Left lung (tissue), 4 donors: ENCODE measurements at regions not wholly inside any gene's neighbourhood (a gene's known extent, or its start where the extent isn't known, plus 50 kb on each side); places are given as distances from the start of the nearest gene placed in this dataset.

Source experiments
- ATAC-seq: fragments of 200-7000 bp; cut with Tn5 transposase; one replicate; pipeline ENCODE4 v1.9.1; 2020; ENCODE audit warnings: moderate library complexity
- DNase-seq, 4 donors: peaks; one replicate each; pipeline ENCODE4 v3.0.0-alpha.2; 2013 to 2020
- H3K27ac ChIP-seq, 2 donors: fragments of 200-600 bp; sonication (generic) in 1 of 2; one replicate each; pipeline versions ENCODE4 v1.5.0 to v1.8.0; 2020 to 2021
- H3K27me3 ChIP-seq, 2 donors: fragments of 200-600 bp; sonication (generic) in 1 of 2; one replicate each; pipeline versions ENCODE4 v1.5.0 to v1.8.0; 2020 to 2021
- H3K36me3 ChIP-seq, 2 donors: fragments of 200-600 bp; sonication (generic) in 1 of 2; one replicate each; pipeline versions ENCODE4 v1.5.0 to v1.8.0; 2020 to 2021
- H3K4me1 ChIP-seq, 2 donors: fragments of 200-600 bp; one replicate each; pipeline ENCODE4 v1.8.0; 2021
- H3K4me3 ChIP-seq, 2 donors: fragments of 200-600 bp; sonication (generic) in 1 of 2; one replicate each; pipeline versions ENCODE4 v1.5.0 to v1.8.0; 2020 to 2021; ENCODE audit warnings: mild to moderate bottlenecking in 1 of 2
- H3K9me3 ChIP-seq, 2 donors: fragments of 200-600 bp; sonication (generic) in 1 of 2; one replicate each; pipeline versions ENCODE4 v1.5.0 to v1.8.0; 2020 to 2021
- CTCF ChIP-seq, 2 donors: fragments of 200-600 bp; sonication (generic) in 1 of 2; IDR thresholded peaks; one replicate each; pipeline versions ENCODE4 v1.5.0 to v1.8.0; 2021; ENCODE audit warnings: antibody characterized with exemption in 2 of 2
- intact Hi-C, 2 donors: fragments of 100-400 bp; cut with DNase I; formaldehyde crosslinking; loops; one replicate each; pipeline versions ENCODE4 v1.11.2 to v1.14.2; 2022
- donor health status: DM: no; HTN: yes; CAD: no.
- donor health status: DM: no; HTN: no; CAD: no.

- intact Hi-C loops, result no loop called here
- TF ChIP-seq CTCF (IDR thresholded peaks at IDR 0.05), result no peak
- Histone ChIP-seq H3K27ac (no peak overlapping the region), H3K9me3 (peaks cover 0 to 2% of the 10 kb centered on the region in 2 donors), H3K27me3 (no peaks in the 10 kb centered on the region), H3K4me1 (no peaks in the 10 kb centered on the region), H3K4me3 (no peak overlapping the region), H3K36me3 (no peaks in the 10 kb centered on the region)
- ATAC-seq (no peak), DNase-seq (no peak)
Measured at GRCh38 chrX:95325185-95325584, 1359.5 kb upstream of the DIAPH2 start.

DNA sequence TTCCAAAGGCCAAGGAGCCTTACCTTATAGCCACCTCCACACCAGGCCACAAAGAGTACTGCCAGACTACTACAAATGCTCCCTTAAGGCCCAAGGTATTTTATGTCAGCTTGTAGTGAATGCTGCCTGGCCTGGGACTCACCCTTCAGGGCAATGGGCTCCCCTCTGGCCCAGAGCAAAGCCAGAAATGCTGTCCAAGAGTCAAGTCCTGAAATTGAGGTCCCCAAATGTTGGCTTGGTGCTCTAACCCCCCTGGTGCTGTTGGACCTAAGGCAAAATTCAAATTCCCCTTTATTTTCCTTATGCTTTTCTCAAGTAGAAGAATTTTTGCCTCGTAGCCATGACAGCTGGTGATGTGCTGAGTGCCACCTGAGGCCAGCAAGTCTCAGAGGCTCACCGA lies 1354.3 kb upstream of the DIAPH2 start:
- H3K27ac ChIP-seq, result no peak overlapping the region
- TF ChIP-seq CTCF (IDR thresholded peaks at IDR 0.05), result no peak

DNA sequence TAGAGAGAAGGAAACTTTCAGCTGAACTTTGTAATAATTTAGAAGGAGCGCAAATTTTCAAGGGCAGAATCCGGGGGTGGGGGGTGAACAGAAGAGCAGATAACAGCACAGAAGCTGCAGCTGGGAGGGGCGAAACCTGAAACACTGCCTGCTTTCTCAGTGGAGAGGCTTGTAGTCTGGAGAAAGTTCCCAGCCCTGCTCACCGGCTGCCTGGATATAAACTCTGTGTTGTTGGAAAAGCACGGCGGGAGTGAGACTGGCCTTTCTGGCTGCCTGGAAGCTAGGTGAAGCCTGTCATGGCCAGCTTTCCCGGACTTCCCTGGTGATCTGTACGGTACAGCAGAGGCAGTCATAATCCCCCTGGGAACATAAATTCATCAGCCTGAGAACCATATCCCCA lies 1352.1 kb upstream of the DIAPH2 start:
- peaks cover 0 to 2% of the 10 kb centered on the region in 2 donors for H3K9me3 ChIP-seq
- no peaks in the 10 kb centered on the region for H3K4me1 ChIP-seq
- H3K36me3 ChIP-seq, result no peaks in the 10 kb centered on the region
- H3K27me3 ChIP-seq, result no peaks in the 10 kb centered on the region
- ATAC-seq, result no peak
- no peak overlapping the region for H3K4me3 ChIP-seq
- intact Hi-C loops, result no loop called here
- DNase-seq, result no peak
- no peak for TF ChIP-seq CTCF (IDR thresholded peaks at IDR 0.05)
- H3K27ac ChIP-seq, result no peak overlapping the region

More for the DNA sequence above, 1354.3 kb upstream of the DIAPH2 start:
- no peaks in the 10 kb centered on the region for H3K36me3 ChIP-seq
- peaks cover 0 to 2% of the 10 kb centered on the region in 2 donors for H3K9me3 ChIP-seq
- H3K4me1 ChIP-seq, result no peaks in the 10 kb centered on the region
- intact Hi-C loops, result no loop called here
- DNase-seq (no peak), ATAC-seq (no peak)
- H3K27me3 ChIP-seq, result no peaks in the 10 kb centered on the region
- no peak overlapping the region for H3K4me3 ChIP-seq

DNA sequence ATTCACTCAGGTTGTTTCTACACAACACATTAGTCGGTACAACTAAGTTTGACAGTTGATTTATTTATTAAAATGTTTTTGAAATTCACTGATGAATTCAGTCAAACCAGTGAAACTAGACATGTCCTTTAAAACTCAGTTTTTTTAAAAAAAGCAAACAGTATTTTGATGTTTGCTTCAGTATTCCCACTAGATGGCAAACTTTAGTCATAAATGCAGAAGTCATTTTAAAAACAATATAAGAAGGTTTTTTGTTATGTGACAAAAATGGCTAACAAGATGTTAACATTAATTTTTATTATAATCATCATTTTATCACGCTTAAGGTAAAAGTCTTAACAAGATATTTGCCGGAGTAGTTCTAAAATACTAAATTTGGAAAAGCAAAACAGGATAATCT lies 1337.8 kb upstream of the DIAPH2 start:
- intact Hi-C loops, result no loop called here
- H3K27ac ChIP-seq, result no peak overlapping the region
- peak in 2 of 4 donors; percentile 1 to 5 for DNase-seq

DNA sequence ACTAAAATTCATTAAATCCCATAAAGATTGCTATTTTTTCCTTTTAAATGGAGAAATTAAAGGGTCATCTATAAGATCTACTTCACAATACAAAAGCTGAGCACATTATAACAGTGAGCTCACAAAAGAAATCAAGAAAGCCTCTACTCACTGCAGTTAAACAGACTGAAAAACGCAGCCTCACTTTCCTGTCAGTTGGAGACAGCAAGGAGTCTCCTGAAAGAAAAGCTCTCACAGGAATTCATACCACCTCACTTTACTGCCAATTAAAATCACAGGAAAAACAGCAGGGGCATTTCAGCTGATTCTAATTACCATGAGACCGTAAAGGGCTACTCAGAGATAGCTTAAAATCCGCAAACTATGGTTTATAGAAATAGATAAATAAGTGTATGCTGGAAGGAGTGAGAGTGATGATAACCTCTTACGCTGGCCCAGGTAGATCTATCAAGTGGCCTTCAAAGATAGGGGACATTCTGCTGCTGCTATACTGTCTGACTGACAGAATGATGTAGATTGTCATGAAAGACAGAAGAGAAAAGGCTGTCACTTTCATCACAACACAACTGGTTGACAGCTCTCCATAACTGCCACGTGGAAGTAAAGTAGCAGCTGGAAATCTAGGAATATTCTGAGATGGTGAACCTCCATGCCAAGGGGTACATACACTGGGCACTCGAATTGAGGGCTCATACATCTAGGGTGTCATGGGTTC lies 1333.7 kb upstream of the DIAPH2 start:
- H3K4me3 ChIP-seq, result no peak overlapping the region
- intact Hi-C loops, result no loop called here
- H3K36me3 ChIP-seq, result no peaks in the 10 kb centered on the region
- DNase-seq (no peak), ATAC-seq (no peak)
- H3K9me3 ChIP-seq, result no peaks in the 10 kb centered on the region
- no peaks in the 10 kb centered on the region for H3K4me1 ChIP-seq
- no peak overlapping the region for H3K27ac ChIP-seq
- no peak for TF ChIP-seq CTCF (IDR thresholded peaks at IDR 0.05)
- peaks cover 0 to 7% of the 10 kb centered on the region in 2 donors for H3K27me3 ChIP-seq

More for the DNA sequence above, 1337.8 kb upstream of the DIAPH2 start:
- Histone ChIP-seq H3K4me3 (no peak overlapping the region), H3K9me3 (no peaks in the 10 kb centered on the region), H3K36me3 (no peaks in the 10 kb centered on the region), H3K27me3 (peaks cover 0 to 7% of the 10 kb centered on the region in 2 donors), H3K4me1 (no peaks in the 10 kb centered on the region)
- no peak for ATAC-seq
- no peak for TF ChIP-seq CTCF (IDR thresholded peaks at IDR 0.05)
